Posterior vena cava (tissue), 2 donors: ENCODE measurements at regions not wholly inside any gene's neighbourhood (a gene's known extent, or its start where the extent isn't known, plus 50 kb on each side); places are given as distances from the start of the nearest gene placed in this dataset.

Experiments used
- DNase-seq: peaks from one replicate; pipeline ENCODE4 v3.0.0-alpha.2; 2020; ENCODE audit warnings: low spot score
- intact Hi-C, 2 donors: fragments of 100-400 bp; cut with DNase I; formaldehyde crosslinking; loops; one replicate each; pipeline versions ENCODE4 v1.14.1 to v1.14.2; 2022 to 2023
- donor health status: DM: yes; HTN: yes; CAD: no.
- donor health status: DM: yes; HTN: yes; CAD: no.

- no peak for DNase-seq
- intact Hi-C loops, result no loop called here
Observed at GRCh38 chr1:90193116-90193515, 198.2 kb downstream of the ZNF326 start.

- DNase-seq, result no peak
- intact Hi-C loops, result no loop called here
Observed at GRCh38 chr1:90192408-90192807, 197.5 kb downstream of the ZNF326 start.

DNA sequence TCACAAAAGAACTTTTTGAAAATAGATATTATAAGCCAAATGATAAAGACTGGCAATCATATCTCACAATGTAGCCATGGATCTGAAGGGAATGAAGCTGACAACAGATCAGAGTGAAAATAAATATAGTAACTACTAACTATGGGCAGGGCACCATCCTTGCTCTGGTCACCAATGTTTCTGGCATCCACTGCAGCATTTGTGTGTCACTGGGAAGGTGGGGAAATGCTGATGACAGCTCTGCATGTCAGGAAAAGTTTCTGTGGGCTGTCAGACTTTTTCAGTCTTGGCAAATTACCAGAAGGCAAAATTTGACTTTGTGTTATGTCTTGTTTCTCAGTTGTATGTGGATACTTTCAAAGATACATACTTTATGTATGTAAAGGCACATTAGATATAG is 195.6 kb downstream of the ZNF326 start:
- no peak for DNase-seq
- intact Hi-C loops, result no loop called here

GRCh38 chr1:90189889-90190288 is 195.0 kb downstream of the ZNF326 start:
- intact Hi-C loops, result no loop called here
- no peak for DNase-seq

GRCh38 chr1:90187323-90187585 is 192.3 kb downstream of the ZNF326 start:
- intact Hi-C loops, result no loop called here
- DNase-seq, result no peak

DNA sequence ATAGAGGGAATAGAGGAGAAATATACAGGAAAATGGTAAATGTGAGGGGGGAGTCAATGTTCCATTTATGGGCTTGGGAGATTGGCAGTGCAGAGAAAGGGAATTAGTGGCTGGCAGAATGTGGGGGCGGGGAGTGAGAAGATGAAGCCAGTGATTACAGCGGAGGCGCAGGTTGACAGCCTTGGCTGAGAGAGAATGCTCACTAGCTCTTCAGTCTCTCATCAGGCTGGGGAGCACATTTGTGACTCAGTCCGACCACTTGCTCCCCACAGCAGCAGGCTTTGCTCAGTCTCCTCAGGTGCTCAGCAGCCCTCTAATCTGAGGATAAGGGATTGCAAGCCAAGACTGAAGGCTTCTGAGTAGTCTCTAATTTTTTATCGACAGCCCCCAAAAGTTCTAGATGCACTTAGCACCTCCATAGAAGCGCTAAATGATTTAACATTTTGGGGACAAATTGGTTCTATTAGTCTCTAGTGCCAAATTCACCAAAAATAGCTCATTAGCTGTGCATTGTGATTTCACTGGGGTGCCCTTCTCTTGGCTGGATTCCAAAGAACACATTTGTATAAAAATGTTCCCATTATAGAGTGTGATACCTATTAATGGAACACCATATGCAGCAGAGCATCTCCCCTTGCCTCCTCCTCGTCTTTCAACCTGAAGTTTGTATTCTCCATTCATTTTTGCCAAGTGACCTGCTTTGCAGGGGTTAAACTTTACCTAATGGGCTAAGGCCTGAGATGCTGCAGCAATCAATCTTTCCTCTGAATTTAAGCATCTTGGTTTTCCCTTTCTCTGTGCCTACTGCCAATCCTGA is 191.8 kb downstream of the ZNF326 start:
- DNase-seq, result no peak
- intact Hi-C loops, result no loop called here

DNA sequence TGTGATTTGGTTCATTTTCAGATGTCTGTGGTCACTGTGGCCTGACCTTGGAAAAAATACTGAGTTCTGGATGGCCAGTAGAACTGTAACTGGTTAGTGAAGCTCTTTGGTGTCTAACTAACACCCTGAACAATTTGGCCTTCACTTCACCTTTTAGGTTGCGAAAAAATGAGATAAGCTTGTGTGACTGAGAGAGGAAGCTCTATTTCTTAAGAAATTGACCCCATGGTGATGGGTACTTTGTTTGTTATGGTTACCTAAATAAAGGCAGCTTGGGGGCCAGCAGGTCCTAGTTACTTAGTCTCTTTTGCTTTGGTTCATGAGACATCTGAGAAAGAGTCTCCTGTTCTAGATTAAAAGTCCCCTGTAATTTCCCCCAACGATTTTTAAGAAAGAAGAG is 181.6 kb downstream of the ZNF326 start:
- DNase-seq, result no peak

GRCh38 chr1:90175490-90176167 is 180.7 kb downstream of the ZNF326 start:
- intact Hi-C loops, result no loop called here
- no peak for DNase-seq

More for the DNA sequence above, 181.6 kb downstream of the ZNF326 start:
- intact Hi-C loops, result no loop called here

- intact Hi-C loops, result no loop called here
- no peak for DNase-seq
Observed at GRCh38 chr1:90174246-90174645, 179.3 kb downstream of the ZNF326 start.

DNA sequence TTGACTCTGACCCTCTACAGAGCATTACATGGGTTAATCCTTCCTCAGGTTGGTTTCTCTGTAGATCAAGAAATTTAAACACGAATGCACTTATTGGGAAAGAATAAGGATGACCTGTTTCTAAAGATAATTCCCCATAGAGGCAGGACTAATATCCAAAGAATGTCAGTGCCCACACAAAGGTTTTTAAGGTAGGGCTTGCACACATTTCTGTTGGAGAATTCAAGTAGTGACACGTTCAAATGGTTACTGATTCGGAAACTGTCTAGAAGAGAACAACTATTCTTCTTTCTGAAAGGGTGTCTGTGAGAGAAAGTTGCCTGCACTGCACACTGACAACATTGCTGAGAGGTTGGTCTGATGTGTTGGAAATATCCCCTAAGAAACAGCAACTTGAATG is 167.3 kb downstream of the ZNF326 start:
- intact Hi-C loops, result no loop called here
- no peak for DNase-seq

DNA sequence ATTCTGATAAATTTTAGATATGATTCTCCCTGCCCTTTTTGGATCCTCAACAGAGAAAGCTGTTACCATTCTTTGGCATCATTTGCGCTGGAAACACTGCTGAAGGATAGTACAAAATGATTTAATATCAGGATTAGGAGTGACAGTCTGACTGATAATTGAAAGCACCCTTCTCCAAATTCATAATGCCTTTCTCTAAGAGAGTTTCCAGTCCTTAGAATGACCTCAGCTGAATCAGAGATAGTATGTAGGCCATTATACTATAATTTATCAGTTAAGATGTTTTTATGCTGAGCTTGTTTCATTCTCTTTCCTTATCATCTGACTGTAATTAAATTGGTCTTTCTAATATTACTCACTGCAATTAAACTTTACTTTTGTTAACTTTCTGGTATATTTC is 166.7 kb downstream of the ZNF326 start:
- DNase-seq, result no peak
- intact Hi-C loops, result no loop called here

GRCh38 chr1:90155721-90156487 is 161.0 kb downstream of the ZNF326 start:
- intact Hi-C loops, result no loop called here

DNA sequence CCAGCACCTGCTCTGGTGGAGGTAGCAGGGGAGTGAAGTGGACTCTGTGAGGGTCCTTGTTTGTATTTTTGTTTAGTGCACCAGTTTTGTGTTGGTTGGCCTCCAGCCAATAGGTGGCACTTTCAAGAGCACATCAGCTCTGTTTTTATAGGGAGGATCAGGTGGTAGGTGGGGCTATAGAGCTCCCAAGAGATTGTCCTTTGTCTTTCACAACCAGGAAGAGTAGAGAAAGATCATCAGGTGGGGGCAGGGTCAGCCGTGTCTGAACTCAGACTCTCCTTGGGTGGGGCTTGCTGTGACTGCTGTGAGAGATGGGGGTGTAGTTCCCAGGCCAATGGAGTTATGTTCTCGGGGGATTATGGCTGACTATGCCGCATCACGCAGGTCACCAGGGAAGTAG is 159.8 kb downstream of the ZNF326 start:
- DNase-seq, result no peak
- intact Hi-C loops, result no loop called here

More at GRCh38 chr1:90155721-90156487, 161.0 kb downstream of the ZNF326 start:
- no peak for DNase-seq

- intact Hi-C loops, result no loop called here
- no peak for DNase-seq
Observed at GRCh38 chr1:90149101-90149500, 154.2 kb downstream of the ZNF326 start.

DNA sequence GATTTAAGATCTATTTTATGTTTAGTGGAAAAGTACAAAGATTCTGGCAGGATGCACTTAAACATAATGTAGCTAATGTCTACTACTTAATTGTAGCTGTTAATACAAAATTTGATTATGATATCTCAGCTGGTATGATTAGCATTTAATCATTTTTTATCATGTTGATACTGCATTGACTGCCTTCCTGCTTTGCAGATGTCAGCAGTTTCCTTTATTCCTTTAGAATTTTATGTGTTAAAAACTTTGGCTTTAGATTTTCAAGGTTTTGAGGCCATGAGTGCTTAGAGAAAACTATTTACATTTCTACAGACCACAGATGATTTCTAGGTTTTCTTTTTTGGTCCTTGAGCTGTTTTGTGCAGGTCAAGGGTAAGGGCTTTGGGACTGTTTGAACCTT is 152.2 kb downstream of the ZNF326 start:
- DNase-seq, result no peak
- intact Hi-C loops, result no loop called here

DNA sequence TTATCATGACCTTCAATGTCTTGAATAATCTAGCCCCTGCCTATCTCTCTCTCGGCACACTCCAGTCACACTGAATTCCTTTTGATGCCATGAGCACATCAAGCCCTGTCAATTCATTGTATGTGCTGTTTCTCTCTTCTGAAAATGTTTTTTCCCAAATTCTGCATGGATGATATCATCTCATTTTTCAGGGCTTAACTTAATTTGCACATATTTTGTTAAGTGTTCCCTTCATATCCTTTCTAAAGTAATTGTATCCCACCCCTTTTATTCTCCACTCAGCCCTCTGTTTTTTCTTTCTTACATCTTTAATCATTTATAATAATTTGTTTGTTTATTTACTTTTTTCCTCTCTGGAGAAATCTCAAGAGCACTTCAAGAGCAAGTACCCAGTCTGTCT is 149.9 kb downstream of the ZNF326 start:
- no peak for DNase-seq
- intact Hi-C loops, result loop anchor here in 1 of 2 donors (5.0 kb wide), 1 partner anchor 1327 kb away; no protein-coding TSS in a partner anchor

- intact Hi-C loops, result loop anchor here in 1 of 2 donors (5.0 kb wide), 1 partner anchor 1329 kb away; no protein-coding TSS in a partner anchor
- no peak for DNase-seq
Observed at GRCh38 chr1:90143591-90143990, 148.7 kb downstream of the ZNF326 start.

GRCh38 chr1:90142697-90143096 is 147.8 kb downstream of the ZNF326 start:
- intact Hi-C loops, result loop anchor here in 1 of 2 donors (5.0 kb wide), 1 partner anchor 1330 kb away; no protein-coding TSS in a partner anchor

GRCh38 chr1:90139837-90140236 is 144.9 kb downstream of the ZNF326 start:
- no peak for DNase-seq
- intact Hi-C loops, result loop anchor here in 1 of 2 donors (5.0 kb wide), 1 partner anchor 1332 kb away; no protein-coding TSS in a partner anchor

More at GRCh38 chr1:90142697-90143096, 147.8 kb downstream of the ZNF326 start:
- no peak for DNase-seq

DNA sequence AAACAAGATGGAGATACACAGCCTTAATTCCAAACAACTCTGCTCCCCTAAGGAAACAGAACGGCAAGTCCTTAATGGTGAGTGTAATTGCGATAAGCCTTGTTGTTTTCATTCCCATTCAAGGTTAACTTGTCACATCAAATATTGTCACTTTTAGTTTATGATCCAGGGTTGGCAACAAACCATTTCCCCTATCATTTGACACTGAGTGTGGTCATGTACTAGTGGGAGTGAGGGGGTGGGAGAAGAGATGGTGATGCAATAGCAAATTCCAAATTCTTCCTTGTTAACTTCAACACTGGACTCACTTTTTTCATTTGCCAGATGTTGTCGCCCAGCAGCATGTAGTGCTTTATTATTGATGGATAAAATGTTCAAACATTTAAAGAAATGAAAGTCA is 140.4 kb downstream of the ZNF326 start:
- intact Hi-C loops, result no loop called here
- no peak for DNase-seq
